ENCODE measurements at regions not wholly inside any gene's neighbourhood (a gene's known extent, or its start where the extent isn't known, plus 50 kb on each side); places are given as distances from the start of the nearest gene placed in this dataset.
"Not testable (repeated sequence)": the region's sequence is repeated elsewhere in the genome, so short reads cannot be mapped to it uniquely, and the experiment has no call there.

- no peak overlapping the region for H3K4me2 ChIP-seq
- no peaks in the 10 kb centered on the region for H3K9me2 ChIP-seq (replicated peaks; ENCODE audit: insufficient read depth)
- no peak overlapping the region for H3K27ac ChIP-seq
- H2AFZ ChIP-seq, result no peak overlapping the region
- H3K9me3 ChIP-seq (ENCODE audit: low read depth), result no peaks in the 10 kb centered on the region
- H4K20me1 ChIP-seq (ENCODE audit: insufficient read depth, poor library complexity, severe bottlenecking), result no peaks in the 10 kb centered on the region
- H3K4me1 ChIP-seq (ENCODE audit: insufficient read depth), result no peaks in the 10 kb centered on the region
- TF ChIP-seq EZH2 (IDR thresholded peaks at IDR 0.05; ENCODE audit: borderline replicate concordance) (no peak), EZH2phosphoT487 (IDR thresholded peaks at IDR 0.05; ENCODE audit: low read depth, severe bottlenecking, unreplicated experiment) (no peak)
- TF ChIP-seq, protein P1, sequence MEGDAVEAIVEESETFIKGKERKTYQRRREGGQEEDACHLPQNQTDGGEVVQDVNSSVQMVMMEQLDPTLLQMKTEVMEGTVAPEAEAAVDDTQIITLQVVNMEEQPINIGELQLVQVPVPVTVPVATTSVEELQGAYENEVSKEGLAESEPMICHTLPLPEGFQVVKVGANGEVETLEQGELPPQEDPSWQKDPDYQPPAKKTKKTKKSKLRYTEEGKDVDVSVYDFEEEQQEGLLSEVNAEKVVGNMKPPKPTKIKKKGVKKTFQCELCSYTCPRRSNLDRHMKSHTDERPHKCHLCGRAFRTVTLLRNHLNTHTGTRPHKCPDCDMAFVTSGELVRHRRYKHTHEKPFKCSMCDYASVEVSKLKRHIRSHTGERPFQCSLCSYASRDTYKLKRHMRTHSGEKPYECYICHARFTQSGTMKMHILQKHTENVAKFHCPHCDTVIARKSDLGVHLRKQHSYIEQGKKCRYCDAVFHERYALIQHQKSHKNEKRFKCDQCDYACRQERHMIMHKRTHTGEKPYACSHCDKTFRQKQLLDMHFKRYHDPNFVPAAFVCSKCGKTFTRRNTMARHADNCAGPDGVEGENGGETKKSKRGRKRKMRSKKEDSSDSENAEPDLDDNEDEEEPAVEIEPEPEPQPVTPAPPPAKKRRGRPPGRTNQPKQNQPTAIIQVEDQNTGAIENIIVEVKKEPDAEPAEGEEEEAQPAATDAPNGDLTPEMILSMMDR (IDR thresholded peaks at IDR 0.05; ENCODE audit: poor library complexity), result no peak
- 86% methylated on average over 2 of the region's 2 CpGs for WGBS (ENCODE audit: low lambda C conversion rate, missing lambda C conversion rate)
- no peaks in the 10 kb centered on the region for H3K79me2 ChIP-seq
- no peak overlapping the region for H3K4me3 ChIP-seq
- H3K27me3 ChIP-seq, result no peaks in the 10 kb centered on the region
- DNase-seq (ENCODE audit: low spot score), result no peak
- H3K36me3 ChIP-seq (replicated peaks; ENCODE audit: insufficient read depth, low read depth), result no peaks in the 10 kb centered on the region
Observed at GRCh38 chr2:16973586-16974286, 308.1 kb upstream of the CYRIA start.

DNA sequence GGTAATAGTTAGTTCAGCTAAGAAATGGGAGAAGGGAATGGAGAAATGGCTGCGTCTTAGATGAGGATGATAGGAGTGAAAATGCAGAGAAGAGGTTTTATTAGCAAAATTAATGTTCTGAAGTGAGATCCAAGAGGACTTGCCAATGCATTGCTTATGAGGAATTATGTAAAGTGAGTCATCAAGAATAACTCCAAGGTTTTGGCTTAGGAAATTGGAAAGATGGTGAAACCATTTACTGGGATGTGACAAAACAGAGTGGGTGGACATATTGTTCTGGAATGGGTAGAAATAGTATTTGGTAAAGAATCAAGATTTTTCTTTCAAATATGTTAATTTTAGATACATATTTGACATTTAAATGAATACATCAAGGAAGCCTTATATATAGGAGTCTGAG is 306.6 kb upstream of the CYRIA start:
- Histone ChIP-seq H3K4me2 (no peak overlapping the region), H3K27me3 (no peaks in the 10 kb centered on the region), H3K4me3 (no peak overlapping the region), H3K79me2 (no peaks in the 10 kb centered on the region), H2AFZ (no peak overlapping the region), H3K9me2 (replicated peaks; ENCODE audit: insufficient read depth) (no peaks in the 10 kb centered on the region), H3K27ac (no peak overlapping the region), H3K4me1 (ENCODE audit: insufficient read depth) (no peaks in the 10 kb centered on the region), H3K9me3 (ENCODE audit: low read depth) (no peaks in the 10 kb centered on the region), H3K36me3 (replicated peaks; ENCODE audit: insufficient read depth, low read depth) (no peaks in the 10 kb centered on the region), H4K20me1 (ENCODE audit: insufficient read depth, poor library complexity, severe bottlenecking) (no peaks in the 10 kb centered on the region)
- DNase-seq (ENCODE audit: low spot score), result no peak
- TF ChIP-seq EZH2 (IDR thresholded peaks at IDR 0.05; ENCODE audit: borderline replicate concordance) (no peak), EZH2phosphoT487 (IDR thresholded peaks at IDR 0.05; ENCODE audit: low read depth, severe bottlenecking, unreplicated experiment) (no peak)
- TF ChIP-seq, protein P1 (IDR thresholded peaks at IDR 0.05; ENCODE audit: poor library complexity), result no peak
- WGBS (ENCODE audit: low lambda C conversion rate, missing lambda C conversion rate), result 97% methylated on average over 1 of the region's 1 CpG

- no peak for DNase-seq (ENCODE audit: low spot score)
- Histone ChIP-seq H3K9me2 (replicated peaks; ENCODE audit: insufficient read depth) (no peaks in the 10 kb centered on the region), H3K4me2 (no peak overlapping the region), H2AFZ (no peak overlapping the region), H3K27ac (no peak overlapping the region), H3K4me3 (no peak overlapping the region), H3K36me3 (replicated peaks; ENCODE audit: insufficient read depth, low read depth) (no peaks in the 10 kb centered on the region), H3K27me3 (no peaks in the 10 kb centered on the region), H3K4me1 (ENCODE audit: insufficient read depth) (no peaks in the 10 kb centered on the region), H4K20me1 (ENCODE audit: insufficient read depth, poor library complexity, severe bottlenecking) (no peaks in the 10 kb centered on the region), H3K9me3 (ENCODE audit: low read depth) (no peaks in the 10 kb centered on the region), H3K79me2 (no peaks in the 10 kb centered on the region)
- WGBS (ENCODE audit: low lambda C conversion rate, missing lambda C conversion rate), result 75% methylated on average over 4 of the region's 4 CpGs
- TF ChIP-seq, protein P1 (IDR thresholded peaks at IDR 0.05; ENCODE audit: poor library complexity), result no peak
- TF ChIP-seq EZH2 (IDR thresholded peaks at IDR 0.05; ENCODE audit: borderline replicate concordance), result no peak
- no peak for TF ChIP-seq EZH2phosphoT487 (IDR thresholded peaks at IDR 0.05; ENCODE audit: low read depth, severe bottlenecking, unreplicated experiment)
Observed at GRCh38 chr2:16971722-16972234, 306.1 kb upstream of the CYRIA start.

DNA sequence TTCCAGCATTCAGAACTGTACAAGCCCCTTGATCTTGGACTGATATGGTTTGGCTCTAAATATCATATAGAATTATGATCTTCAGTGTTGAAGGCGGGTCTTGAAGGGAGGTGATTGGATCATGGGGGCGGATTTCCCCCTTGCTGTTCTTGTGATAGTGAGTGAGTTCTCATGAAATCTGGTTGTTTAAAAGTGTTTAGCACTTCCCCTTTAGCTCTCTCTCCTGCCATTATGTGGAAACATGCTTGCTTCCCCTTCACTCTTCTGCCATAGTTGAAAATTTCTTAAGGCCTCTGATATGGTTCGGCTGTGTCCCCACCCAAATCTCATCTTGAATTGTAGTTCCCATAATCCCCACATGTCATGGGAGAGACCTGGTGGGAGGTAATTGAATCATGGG is 305.3 kb upstream of the CYRIA start:
- not testable (repeated sequence) for H3K27me3 ChIP-seq; H4K20me1 ChIP-seq (ENCODE audit: insufficient read depth, poor library complexity, severe bottlenecking); H3K9me3 ChIP-seq (ENCODE audit: low read depth); H3K79me2 ChIP-seq; H3K27ac ChIP-seq; H3K4me3 ChIP-seq; H3K36me3 ChIP-seq (replicated peaks; ENCODE audit: insufficient read depth, low read depth); H3K4me2 ChIP-seq; H3K4me1 ChIP-seq (ENCODE audit: insufficient read depth); H3K9me2 ChIP-seq (replicated peaks; ENCODE audit: insufficient read depth); H2AFZ ChIP-seq; DNase-seq (ENCODE audit: low spot score)
- 96% methylated on average over 3 of the region's 3 CpGs for WGBS (ENCODE audit: low lambda C conversion rate, missing lambda C conversion rate)

All from hepatocyte (in vitro differentiated cells).